ENCODE measurements at regions not wholly inside any gene's neighbourhood (a gene's known extent, or its start where the extent isn't known, plus 50 kb on each side); places are given as distances from the start of the nearest gene placed in this dataset.

GRCh38 chr5:25427240-25427639 is 782.5 kb upstream of the CDH10 start:
- no peaks in the 10 kb centered on the region for H3K9me3 ChIP-seq (ENCODE audit: insufficient read depth in 2 of 2, low read depth in 1 of 2, low read length in 1 of 2)
- H3K23ac ChIP-seq (ENCODE audit: insufficient read length): no peak overlapping the region
- no peak overlapping the region for H2AK5ac ChIP-seq (ENCODE audit: low read depth, low read length)
- CTCF ChIA-PET (ENCODE audit: partially characterized antibody): interaction anchor here (0.8 kb wide), 1 partner anchor 149 kb away, joined by 4 read pairs; no protein-coding TSS in a partner anchor
- no peak overlapping the region for H2AFZ ChIP-seq (ENCODE audit: low read length)
- H2BK15ac ChIP-seq (ENCODE audit: low read length): no peak overlapping the region
- H3K14ac ChIP-seq (ENCODE audit: insufficient read length): no peak overlapping the region
- H3K23me2 ChIP-seq (ENCODE audit: low read depth, low read length): no peaks in the 10 kb centered on the region
- peaks cover 0 to 55% (median 0%) of the 10 kb centered on the region in 4 experiments; a peak in 2 of 8 replicates for H3K36me3 ChIP-seq (ENCODE audit: control insufficient read depth in 2 of 4, insufficient read depth in 4 of 4, low read length in 3 of 4)
- no peak for TF ChIP-seq SRF (IDR thresholded peaks at IDR 0.05; ENCODE audit: low read depth, low read length)
- no peak for TF ChIP-seq SIN3A (conservative IDR thresholded peaks at IDR 0.05 in 1 of 2, IDR thresholded peaks at IDR 0.05 in 1 of 2; ENCODE audit: low read depth in 1 of 2, low read length in 2 of 2)
- TF ChIP-seq ASH2L (IDR thresholded peaks at IDR 0.05; ENCODE audit: low read length): no peak
- TF ChIP-seq CHD1 (IDR thresholded peaks at IDR 0.05; ENCODE audit: low read depth, low read length): no peak
- no peak for TF ChIP-seq PHF8 (conservative IDR thresholded peaks at IDR 0.05; ENCODE audit: low read depth, low read length)
- no peak for TF ChIP-seq CHD2 (IDR thresholded peaks at IDR 0.05; ENCODE audit: low read length)
- no peak for TF ChIP-seq BACH1 (IDR thresholded peaks at IDR 0.05; ENCODE audit: low read length)
- no peak for TF ChIP-seq EP300 (IDR thresholded peaks at IDR 0.05; ENCODE audit: borderline replicate concordance in 1 of 2, low read depth in 2 of 2, low read length in 2 of 2)
- no peak overlapping the region for H4K5ac ChIP-seq (ENCODE audit: insufficient read length, low read depth, low read length)
- H2BK12ac ChIP-seq (ENCODE audit: low read depth, low read length): no peak overlapping the region
- no peak overlapping the region for H2BK5ac ChIP-seq (ENCODE audit: low read depth, low read length)
- no peak overlapping the region for H2BK120ac ChIP-seq (replicated peaks; ENCODE audit: low read depth, low read length)
- DNase-seq (ENCODE audit: low read depth in 1 of 2, low spot score in 2 of 2) (no peak), FAIRE-seq (no peak)
- no peak overlapping the region for H3K27ac ChIP-seq (ENCODE audit: low read depth, low read length)
- H2BK20ac ChIP-seq (ENCODE audit: low read length): no peak overlapping the region
- peaks cover 0 to 94% of the 10 kb centered on the region in 2 experiments; a peak in 3 of 4 replicates for H3K79me2 ChIP-seq (ENCODE audit: control insufficient read depth in 1 of 2, insufficient read depth in 2 of 2, low read length in 2 of 2)
- no peak overlapping the region for H4K91ac ChIP-seq (replicated peaks; ENCODE audit: insufficient read length, low read length)
- peaks cover 5 to 16% of the 10 kb centered on the region in 2 experiments for H4K20me1 ChIP-seq (replicated peaks in 1 of 2; ENCODE audit: control insufficient read depth in 1 of 2, insufficient read depth in 2 of 2, low read length in 2 of 2)
- no peaks in the 10 kb centered on the region for H3K79me1 ChIP-seq (ENCODE audit: low read depth, low read length)
- H3K4me1 ChIP-seq (replicated peaks in 1 of 4; ENCODE audit: control insufficient read depth in 3 of 4, insufficient read depth in 4 of 4, low read length in 3 of 4): no peaks in the 10 kb centered on the region; a peak in 1 of 7 replicates
- no peak overlapping the region for H3K4me2 ChIP-seq (ENCODE audit: insufficient read depth in 1 of 2, low read depth in 2 of 2, low read length in 2 of 2)
- no peak overlapping the region for H3K4ac ChIP-seq (replicated peaks; ENCODE audit: insufficient read length, low read depth, low read length)
- 93% methylated on average over 1 of the region's 1 CpG; no CpG with 5 or more reads in 1 of the 2 experiments for WGBS, 2 experiments (ENCODE audit: extremely low coverage in 1 of 2, insufficient coverage in 1 of 2, insufficient read length in 1 of 2, insufficient replicate concordance in 2 of 2, low coverage in 1 of 2, low lambda C conversion rate in 2 of 2, missing lambda C conversion rate in 1 of 2)
- POLR2A ChIA-PET (ENCODE audit: partially characterized antibody): interaction anchor here (1.5 to 4.7 kb wide), 5 partner anchors 8 to 18 kb away, joined by 4 to 18 read pairs (median 10); no protein-coding TSS in a partner anchor
- no peak overlapping the region for H3K18ac ChIP-seq (ENCODE audit: extremely low read depth, low read length)
- no peak overlapping the region for H3K9ac ChIP-seq (replicated peaks in 1 of 4; ENCODE audit: extremely low read depth in 1 of 4, low read depth in 3 of 4, low read length in 3 of 4)
- no peak overlapping the region for H4K8ac ChIP-seq (ENCODE audit: extremely low read depth, insufficient read depth, low read length)
- no peak overlapping the region for H3K56ac ChIP-seq (replicated peaks; ENCODE audit: insufficient read length, low read depth, low read length)
- H3K4me3 ChIP-seq (ENCODE audit: extremely low read depth in 1 of 4, insufficient read depth in 2 of 4, low read depth in 3 of 4, low read length in 4 of 4): no peak overlapping the region
- no peaks in the 10 kb centered on the region for H3K27me3 ChIP-seq (replicated peaks in 1 of 4; ENCODE audit: control insufficient read depth in 3 of 4, extremely low read depth in 1 of 4, insufficient read depth in 3 of 4, low read length in 3 of 4)

Measured in H1 (cell line).